Testis (tissue), 2 donors: ENCODE measurements at regions not wholly inside any gene's neighbourhood (a gene's known extent, or its start where the extent isn't known, plus 50 kb on each side); places are given as distances from the start of the nearest gene placed in this dataset.

Experiments used
- small RNA-seq, 2 donors: library from RNA; depleted of rRNA; stranded (forward); fragments of <200 nt; gene quantifications; one replicate each; pipeline ENCODE3, GENCODE V24; 2016

Small RNA genes in the stretch of these regions (small RNA-seq; reads per million reads assigned to genes)
- gene AC011611.1 (0 reads per million in 2 donors), gene AC011611.6 (0 reads per million in 2 donors), gene RF00156 (0 reads per million in 2 donors), gene RN7SL734P (0 reads per million in 2 donors)
